NCI-H774 (cell line): ENCODE measurements at regions not wholly inside any gene's neighbourhood (a gene's known extent, or its start where the extent isn't known, plus 50 kb on each side); places are given as distances from the start of the nearest gene placed in this dataset.

ENCODE experiments used
- DNase-seq: peaks from one replicate; lab custom pipeline; 2025; lab: John Stamatoyannopoulos, UW

DNA sequence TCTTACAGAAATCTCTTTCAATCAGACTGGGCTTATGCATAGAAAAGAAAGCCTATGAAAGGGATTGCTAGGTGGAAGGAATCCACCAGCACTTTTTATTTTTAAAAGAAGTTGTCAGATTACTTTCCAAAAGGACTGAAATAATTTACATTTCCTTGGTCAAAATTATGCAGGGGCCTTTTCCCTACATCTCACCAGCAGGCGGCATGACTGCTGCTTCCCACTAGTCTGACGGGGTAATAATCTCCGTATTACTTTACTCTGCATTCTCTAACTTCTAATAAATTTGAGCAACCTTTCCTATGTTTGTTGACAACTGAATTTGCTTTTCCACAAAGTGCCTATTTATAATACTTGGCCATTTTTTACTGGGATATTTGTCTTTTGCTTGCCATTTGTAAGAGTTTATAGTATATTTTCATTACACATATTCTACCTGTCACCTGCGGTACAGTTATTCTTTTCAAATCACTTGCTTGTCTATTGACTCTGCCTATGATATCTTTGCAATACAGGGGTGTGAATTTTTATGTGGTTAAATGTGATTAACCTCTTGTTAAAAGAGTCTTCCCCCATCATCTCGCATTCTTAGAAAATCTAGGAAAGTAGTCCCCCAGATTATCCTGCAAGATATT lies 51.9 kb upstream of the USP47 start:
- no peak for DNase-seq

DNA sequence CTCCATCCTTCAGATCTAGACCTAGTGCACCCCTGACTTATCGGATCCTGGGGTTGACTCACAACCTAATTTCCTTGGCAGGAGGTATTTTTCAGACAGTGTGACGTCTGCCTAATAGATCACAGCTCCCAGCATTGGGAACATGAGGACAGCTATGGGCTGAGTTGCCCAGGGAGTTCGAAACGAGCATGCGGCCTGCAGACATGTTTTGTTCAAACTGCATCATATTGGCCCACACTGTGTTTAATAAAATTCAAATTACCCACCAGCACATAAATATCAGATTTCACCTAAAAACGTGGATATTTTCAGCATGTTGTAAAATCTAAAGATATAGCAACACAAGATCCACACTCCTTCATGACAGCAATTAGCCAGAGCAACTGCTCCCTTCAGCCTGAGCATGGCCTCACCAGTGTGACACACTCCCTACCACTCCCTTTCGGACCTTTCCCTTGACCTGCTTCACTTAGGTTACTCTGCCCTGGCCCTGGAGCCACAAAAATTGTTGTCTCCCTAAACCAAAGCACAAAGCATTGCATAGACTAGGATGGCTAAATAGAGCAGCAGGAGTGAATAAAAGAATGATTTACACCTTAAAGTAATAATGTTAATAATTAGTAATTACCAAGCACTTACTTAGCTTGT lies 53.6 kb upstream of the USP47 start:
- no peak for DNase-seq

DNA sequence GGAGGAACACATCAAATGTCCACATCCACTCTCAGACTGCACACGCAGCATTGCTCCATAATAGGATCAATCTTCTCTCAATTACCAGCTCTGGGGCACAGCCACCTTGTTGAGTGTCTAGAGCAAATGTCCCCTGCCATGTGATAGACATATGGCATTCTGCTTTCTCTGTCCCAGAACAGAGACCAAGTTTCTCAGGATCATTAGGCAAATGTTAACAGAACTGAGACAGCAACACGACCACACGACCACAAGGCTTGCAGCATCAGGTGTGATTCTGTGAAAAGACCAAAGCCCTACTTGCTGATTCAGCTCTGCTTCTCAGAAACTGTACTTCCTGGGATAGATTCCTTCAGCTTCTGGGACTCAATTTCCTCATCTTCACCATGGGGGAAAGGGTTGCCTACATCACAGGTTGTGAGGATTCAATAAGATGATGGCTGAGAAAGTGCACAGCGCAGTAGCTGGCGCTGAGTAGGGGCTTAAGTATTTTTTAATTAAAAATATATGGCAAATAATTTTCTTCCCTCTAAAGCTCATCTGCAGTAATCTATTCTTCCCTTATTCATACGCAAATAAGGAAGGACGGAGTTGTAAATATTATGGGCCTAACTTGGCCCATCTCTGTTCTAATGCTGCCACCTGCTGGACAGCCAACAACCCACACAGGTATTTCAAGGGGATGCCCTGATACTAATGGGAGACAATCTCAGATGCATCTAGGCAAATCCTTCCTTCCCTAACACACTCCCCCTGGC lies 54.3 kb upstream of the USP47 start:
- DNase-seq: peak; percentile 56

DNA sequence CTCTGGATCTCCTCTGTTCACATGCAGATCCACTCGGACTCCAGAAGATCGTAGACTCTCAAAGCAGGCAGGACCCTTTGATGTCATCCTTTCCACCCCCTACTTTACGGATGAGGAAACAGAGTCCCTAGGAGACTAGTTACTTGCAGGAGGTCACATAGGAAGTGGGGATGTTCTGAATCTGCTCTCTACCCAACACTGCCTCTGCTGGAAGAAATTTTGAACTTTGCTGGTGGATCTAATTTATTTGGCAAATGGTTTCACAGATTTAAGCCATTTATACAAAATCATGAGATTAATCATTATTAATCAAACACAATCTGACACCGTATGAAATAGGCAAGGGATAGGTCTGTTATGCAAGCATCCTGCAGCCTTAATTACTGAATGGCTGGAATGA lies 55.0 kb upstream of the USP47 start:
- no peak for DNase-seq

DNA sequence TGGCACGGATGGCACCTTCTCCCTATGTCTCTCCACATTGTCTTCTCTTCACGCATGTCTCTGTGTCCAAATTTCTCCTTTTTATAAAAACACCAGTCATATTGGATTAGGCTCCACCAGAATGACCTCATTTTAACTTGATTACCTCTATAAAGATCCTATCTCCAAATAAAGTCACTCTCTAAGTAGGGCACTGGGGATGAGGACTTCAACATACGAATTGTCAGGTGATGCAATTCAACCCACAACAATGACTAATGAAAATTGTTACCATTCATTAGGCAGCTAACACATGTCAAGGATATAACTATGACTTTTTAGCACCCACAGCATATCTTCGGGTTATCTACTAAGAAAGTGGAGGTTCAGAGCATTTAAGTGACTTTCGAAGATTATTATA lies 55.5 kb upstream of the USP47 start:
- DNase-seq: no peak

DNA sequence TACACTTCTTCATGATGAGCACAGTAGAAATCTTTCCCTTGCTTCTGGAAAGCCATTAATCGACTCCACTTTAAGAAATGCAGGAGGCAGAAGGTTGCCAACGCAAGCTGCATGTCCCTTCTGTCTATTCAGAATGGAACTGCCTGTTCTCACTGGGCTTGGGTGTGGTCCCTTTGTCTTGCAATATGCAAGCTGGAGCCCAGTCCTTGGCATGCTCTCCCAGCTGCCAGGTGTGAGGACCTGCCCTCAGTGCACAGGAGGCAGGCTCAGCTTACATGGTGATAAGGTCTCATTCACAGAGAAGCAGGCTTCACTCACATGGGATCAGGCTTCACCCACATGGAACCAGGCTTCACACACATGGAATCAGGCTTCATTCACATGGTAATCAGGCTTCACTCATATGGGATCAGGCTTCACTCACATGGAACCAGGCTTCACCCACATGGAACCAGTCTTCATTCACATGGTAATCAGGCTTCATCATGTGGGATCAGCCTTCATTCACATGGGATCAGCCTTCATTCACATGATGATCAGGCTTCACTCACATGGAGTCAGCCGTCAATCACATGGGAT lies 59.2 kb upstream of the USP47 start:
- DNase-seq: peak; percentile 30

DNA sequence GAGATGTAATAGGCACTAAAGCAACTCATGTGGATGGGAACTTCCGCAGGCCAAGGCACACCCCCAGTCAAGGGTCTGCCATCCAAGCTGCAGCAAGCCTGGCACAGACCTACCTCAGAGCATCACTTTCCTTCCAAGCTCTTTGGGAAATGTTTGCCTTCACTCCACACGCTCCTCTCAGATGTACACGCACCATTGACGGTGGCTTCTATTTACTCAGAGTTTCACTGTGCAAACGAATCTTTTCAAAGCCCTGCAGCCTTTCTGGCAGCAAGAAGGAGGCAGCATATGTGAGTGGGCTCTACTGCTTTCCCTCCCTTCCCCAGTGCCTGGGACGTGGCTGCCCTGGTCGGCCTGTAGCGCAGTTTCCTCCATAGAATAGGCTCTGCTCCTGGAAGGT lies 60.9 kb upstream of the USP47 start:
- peak; percentile 30 for DNase-seq

DNA sequence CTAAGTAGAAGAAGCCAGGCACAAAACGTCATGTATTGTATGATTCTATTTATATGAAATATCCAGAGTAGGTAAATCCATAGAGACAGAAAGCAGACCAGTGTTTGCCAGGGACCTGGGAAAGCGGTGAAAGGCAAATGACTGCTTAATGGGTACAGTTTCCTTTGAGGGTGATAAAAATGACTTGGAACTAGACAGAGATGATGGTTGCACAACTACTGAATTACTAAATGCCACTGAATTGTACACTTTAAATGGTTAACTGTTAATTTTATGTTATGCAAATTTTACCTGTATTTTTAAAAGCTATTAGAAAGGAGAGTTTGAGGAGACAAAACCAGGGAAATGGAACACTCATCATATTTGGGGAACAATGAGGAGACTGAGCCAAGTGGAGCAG lies 61.8 kb upstream of the USP47 start:
- no peak for DNase-seq

DNA sequence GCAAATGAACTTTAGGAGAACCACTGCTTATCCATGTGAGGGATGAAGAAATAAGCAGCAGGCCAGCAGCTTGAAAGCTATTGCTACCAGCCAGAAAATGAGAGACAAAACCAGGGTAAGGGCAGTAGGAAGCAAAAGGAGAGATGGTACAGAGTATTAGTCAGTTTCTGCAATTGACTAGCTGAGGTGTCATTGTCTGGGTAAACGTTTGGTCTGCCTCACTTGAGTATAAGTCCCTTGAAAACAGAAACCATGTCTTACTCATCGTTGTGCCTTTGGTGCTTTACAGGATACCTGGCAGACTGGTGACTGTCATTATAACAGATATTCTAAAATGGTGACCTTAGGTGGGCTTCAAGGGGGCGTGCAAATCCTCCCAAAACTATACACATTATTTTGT lies 63.9 kb upstream of the USP47 start:
- no peak for DNase-seq

DNA sequence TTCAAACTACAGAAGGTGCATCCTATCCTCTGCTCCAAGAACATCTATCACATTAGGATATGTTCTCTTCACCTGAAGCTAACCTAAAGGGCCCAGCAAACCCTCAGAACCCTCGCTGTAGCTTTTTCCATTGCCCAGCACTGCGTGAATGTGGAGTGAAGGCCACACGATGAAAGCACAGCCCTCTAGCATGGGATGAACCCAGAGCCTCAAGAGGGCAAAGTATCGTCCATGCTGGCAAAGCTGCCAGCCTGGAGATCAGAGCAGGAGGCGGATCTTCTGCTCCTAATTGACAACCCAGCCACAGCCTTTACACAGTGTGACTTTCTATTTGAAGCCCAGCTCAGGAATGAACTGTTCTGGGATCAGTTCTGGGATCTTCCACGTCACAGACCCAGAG lies 65.1 kb upstream of the USP47 start:
- DNase-seq: no peak

DNA sequence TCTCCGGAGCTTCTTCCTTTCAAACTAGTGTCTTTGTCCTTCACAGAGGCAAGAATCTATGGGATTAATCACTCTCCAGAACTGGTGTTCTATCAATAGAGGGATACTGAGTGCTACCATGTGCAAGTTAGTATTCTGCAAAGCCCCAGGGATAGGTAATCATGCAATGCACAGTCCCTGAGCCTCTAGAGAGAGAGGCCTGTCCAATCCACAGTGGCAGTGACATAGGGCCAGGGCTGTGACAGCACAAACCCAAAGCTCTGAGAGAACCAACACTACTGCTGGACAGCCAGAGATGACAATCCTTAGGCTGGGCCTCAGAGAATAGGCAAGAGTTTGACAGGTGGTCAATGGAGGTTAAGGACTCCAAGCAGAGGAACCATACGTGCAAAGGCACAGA lies 66.8 kb upstream of the USP47 start:
- no peak for DNase-seq

DNA sequence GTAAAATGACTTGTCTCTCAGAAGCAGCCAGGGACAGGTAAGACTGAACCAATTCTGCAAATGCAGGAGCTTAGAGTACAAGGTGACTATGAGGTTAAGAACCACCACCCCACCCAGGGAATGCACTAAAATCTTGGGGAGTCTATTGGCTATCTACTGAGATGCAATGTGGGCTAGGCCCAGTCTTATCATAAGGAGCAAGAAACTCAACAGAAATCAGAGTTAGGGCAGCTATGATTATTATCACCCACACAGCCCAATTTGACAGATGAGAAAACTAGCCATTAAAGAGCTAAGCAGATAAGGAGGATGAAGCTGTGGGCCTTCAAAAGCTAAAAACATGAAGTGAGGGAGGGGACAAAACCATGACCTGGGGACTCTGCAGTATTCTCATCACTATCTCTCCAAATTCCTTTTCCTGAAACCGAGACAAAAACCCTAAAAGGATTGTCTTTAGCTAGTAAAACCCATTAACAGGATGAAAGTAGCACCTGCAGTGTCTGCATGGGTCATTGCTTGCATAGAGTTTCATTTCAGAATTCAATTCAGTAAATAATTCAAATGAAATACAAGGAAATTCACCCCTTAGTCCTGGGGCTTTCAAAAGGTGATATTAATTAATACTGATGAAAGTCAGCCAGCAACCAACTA lies 68.8 kb upstream of the USP47 start:
- no peak for DNase-seq

DNA sequence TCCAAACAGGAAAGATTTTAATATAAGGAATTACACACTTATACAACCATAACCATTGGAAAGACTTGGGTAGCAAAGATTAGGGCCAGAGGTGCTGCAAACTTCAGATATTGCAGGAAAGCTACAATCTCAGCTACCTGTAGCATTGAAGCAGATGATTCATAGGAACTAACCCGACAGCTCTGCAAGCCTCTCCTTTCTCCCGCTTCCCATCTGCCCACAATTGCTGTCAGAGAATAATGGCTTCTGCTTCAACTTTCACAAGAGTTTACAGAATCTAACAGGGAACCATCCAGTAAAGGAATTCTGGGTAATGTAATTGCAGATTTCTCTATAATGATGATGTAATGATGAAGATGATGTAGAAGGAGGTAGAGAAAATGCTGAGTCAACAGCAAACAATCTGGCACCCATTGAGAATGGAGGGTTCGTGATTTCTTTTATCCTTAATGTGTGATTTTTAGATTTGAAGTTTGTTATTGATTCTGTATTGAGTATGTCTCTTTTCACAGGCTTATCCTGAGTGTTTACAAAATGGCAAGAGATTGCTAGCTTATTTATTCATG lies 70.8 kb upstream of the USP47 start:
- DNase-seq: no peak

DNA sequence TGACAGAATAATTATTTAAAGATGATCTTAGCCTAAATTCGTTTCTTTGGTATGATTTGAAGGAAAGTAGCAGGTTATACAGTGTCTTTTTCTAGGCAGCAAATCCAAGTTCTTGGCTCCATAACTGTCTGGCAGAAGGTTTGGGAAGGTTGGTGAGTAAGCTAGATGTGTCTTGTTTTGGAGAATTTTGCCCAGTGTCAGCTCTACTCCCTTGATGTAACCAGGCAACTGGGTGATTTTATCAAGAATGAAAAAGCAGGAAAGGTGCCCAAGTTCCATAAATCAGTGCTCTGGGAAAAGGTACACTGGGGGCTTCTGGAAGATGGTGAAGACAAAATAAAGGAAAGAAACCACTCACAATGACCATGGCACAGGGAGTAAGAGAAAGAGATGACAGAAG lies 71.5 kb upstream of the USP47 start:
- DNase-seq: no peak

DNA sequence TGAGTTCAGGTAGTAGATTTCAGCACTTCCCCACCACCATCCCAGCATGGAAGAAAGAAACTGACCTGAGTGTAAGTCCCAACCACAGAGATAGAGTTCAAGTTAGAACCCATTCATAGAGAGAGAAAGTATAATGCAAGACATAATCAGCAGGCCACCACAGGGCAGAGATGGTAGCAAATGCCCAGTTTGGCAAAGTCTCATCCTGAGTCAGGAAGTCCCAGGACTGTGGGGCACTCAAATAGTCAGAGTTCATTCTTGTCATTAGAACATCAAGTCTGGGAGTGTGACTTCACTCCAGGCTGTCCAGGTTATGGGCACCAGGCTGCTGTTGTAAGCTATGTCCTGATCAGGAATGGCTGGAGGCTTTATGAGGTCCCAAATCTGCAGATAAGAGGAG lies 72.0 kb upstream of the USP47 start:
- no peak for DNase-seq

DNA sequence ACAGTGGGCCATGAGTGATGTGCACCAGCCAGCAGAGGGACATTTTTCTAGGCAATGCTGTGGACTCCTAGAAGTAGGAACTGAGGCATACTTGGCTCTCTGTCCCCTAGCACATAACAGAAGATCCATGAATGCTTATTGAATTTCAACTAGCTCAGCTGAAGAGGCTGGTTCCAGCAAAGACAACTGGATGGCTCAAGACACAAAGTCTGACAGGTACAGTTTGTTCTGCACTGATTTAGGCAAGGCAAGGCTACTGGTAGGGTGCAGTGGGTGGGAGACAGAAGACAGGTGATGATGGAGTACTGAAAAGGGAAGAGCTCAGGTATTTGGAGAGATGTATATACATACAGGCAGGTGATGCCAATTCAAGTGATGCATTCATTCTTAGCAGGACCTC lies 72.4 kb upstream of the USP47 start:
- DNase-seq: no peak

DNA sequence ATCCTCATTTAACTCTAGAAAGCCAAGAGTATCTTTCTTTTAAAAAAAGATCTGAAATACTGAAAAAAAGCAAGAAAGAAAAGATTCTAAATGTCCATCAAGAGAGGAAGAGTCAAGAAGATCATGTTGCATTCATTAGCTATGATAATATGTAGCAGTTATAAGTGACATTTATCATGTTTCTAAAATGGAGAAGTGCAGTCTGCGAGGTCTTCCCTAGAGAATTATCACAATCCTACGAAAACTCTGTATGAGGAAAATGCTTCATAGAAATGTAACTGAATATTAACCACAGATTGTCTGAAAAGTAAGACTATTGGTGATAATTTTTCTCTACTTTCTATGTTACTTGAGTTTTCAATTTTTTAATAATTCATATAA lies 77.4 kb upstream of the USP47 start:
- no peak for DNase-seq

DNA sequence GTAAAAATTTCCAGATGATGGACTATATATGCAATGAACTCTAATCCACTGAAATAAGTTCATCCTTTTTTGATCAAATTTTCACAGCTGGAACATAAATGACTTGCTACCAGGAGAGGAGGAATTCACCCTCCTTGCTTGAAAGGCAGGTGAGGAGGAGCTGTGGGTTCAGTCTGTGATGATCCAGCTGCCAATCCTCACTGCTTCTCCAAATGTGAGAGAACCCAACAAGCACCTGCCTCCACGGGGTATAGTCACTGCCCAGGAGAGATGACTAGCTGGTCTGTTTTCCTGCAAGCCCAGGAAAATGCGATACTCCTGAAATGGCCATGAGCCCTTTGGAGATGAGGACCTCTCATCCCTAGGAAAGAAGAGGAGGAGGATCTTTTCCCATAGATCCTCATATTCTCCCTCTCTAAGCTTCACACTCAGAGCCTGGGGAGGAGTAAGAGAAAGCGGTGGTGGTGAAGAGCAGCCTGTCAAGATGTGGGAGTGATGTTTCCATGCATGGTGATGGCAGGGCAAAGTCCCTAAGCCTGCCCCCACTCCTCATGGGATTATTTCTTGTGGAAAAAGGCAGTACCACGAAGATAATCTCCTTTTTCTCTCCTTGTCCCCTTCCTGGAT lies 77.9 kb upstream of the USP47 start:
- DNase-seq: no peak

DNA sequence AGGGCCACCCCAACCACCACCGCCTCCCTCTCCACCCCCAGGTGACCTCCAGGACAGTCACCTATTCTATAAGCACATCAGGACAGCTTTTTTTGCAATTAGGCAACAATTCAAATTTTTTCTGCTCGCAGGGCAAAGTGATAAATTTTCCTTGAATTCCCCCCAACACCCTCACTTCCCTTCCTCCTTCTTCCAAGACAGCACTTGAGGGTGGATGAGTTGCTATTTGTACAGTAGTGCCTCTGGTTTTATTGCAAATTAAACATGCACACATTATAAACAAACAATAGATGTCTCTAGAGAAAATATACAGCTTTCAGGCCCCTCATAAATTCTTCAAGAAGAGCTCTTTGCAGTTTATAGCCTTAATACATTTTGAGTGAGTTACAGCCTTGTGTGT lies 80.9 kb upstream of the USP47 start:
- DNase-seq: no peak

DNA sequence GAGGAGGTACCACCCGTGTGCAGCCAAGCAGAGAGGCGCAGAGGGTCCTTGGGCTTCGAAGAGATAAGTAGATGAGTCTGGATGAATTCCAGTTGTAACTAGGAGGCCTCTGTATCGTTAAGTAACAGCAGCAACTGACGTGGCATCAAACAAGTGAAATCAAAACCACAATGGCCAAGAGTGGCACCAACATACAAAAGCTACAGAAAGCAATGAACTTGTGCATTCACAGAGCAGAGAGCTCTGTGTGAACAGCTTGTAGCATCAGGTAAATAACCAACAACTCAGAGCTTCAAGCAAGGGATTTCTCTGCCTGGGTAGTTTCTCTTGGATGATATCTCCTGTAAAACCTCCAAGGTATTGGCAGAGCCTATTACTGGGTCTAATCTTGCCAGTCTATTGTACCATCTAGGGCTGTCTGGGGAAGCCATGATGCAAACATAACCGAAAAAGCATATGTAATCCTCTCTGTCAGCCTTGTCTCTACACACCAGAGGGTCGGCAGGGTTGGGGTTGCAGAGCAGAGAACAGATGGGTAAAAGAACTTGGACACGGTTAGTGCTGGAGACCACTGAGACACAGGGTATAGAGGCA lies 83.1 kb upstream of the USP47 start:
- DNase-seq: no peak

DNA sequence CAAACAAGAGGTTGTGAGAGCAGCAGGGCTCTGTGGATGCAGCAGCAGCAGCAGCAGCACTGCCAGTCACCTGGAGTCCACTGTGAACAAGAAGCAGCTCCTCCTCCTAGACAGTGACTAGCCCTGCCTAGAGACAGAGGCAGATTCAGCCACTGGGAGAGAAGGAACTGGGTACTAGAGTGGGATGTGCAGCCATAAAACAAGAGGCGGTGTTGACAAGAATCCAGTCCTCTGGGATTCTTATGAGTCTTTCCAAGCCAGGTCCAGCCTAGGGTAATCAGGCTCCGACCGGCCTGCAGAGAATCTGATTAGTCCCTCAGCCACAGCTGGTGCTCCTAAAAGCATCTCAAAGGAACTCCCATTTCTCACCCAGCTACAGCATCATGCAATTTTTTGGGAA lies 83.9 kb upstream of the USP47 start:
- DNase-seq: no peak

DNA sequence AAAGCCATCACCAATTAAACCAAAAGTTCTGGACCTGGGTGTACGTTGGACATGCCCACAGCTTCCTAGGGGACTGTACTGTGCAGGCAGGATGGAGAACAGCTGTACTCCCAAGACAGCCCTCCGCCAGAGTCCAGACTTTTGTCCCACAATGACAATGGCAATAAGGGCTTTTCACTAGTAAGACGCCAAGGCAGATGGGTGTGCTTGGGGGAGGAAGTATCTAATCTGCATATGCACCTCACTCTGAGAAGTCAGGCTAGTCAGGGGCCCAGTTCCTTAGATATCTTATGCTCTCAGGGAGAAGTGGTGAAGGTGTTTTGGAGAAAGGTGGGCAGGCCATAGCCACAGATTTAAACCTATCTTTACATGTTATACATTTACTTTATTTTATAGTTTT lies 85.1 kb upstream of the USP47 start:
- no peak for DNase-seq
